ENCODE measurements at regions not wholly inside any gene's neighbourhood (a gene's known extent, or its start where the extent isn't known, plus 50 kb on each side); places are given as distances from the start of the nearest gene placed in this dataset.

- no CpG with 5 or more reads among the region's 1 CpG for WGBS (ENCODE audit: insufficient coverage)
Measured at GRCh38 chr2:90207454-90208058, 1516.1 kb downstream of the RPIA start.

GRCh38 chr2:90209009-90209408 is 1517.5 kb downstream of the RPIA start:
- H3K36me3 ChIP-seq (replicated peaks in 1 of 2; ENCODE audit: control insufficient read depth in 1 of 2, insufficient read depth in 2 of 2, low read length in 2 of 2): no peaks in the 10 kb centered on the region
- no peak overlapping the region for H2AFZ ChIP-seq (ENCODE audit: insufficient read depth, low read depth, low read length, poor library complexity, severe bottlenecking)
- TF ChIP-seq CTCF (IDR thresholded peaks at IDR 0.05): no peak
- Mint-ChIP-seq H3K36me3 (no peaks in the 10 kb centered on the region), H3K4me3 (no peak overlapping the region), H3K4me1 (no peaks in the 10 kb centered on the region), H3K27ac (no peak overlapping the region), H3K27me3 (ENCODE audit: low read depth in 3 of 3) (peaks cover 0 to 2% (median 0%) of the 10 kb centered on the region in 3 donors), H3K9me3 (no peaks in the 10 kb centered on the region)
- H3K9me3 ChIP-seq (replicated peaks in 1 of 2; ENCODE audit: control insufficient read depth in 1 of 2, insufficient read depth in 1 of 2, low read length in 2 of 2): no peaks in the 10 kb centered on the region
- intact Hi-C loops (cut with micrococcal nuclease): no loop called here
- H3K27ac ChIP-seq (ENCODE audit: low read depth in 1 of 2, low read length in 2 of 2): no peak overlapping the region
- no peak overlapping the region for H3K4me2 ChIP-seq (replicated peaks; ENCODE audit: extremely low read depth, low read length, poor library complexity, severe bottlenecking)
- no peaks in the 10 kb centered on the region for H4K20me1 ChIP-seq (ENCODE audit: insufficient read depth, low read length)
- 100% methylated on average over 2 of the region's 5 CpGs for WGBS (ENCODE audit: insufficient coverage)
- no peak overlapping the region for H3K4me3 ChIP-seq (replicated peaks in 1 of 3; ENCODE audit: low read depth in 2 of 3, low read length in 3 of 3)
- DNase-seq: no peak
- no peaks in the 10 kb centered on the region for H3K4me1 ChIP-seq (ENCODE audit: control insufficient read depth in 1 of 2, insufficient read depth in 2 of 2, low read length in 2 of 2)
- H3K27me3 ChIP-seq (ENCODE audit: control insufficient read depth in 2 of 2, insufficient read depth in 2 of 2, low read length in 2 of 2): no peaks in the 10 kb centered on the region
- no peak overlapping the region for H3K9ac ChIP-seq (ENCODE audit: insufficient read depth, low read length, poor library complexity, severe bottlenecking)
- no peaks in the 10 kb centered on the region for H3K79me2 ChIP-seq (ENCODE audit: insufficient read depth, low read length)

More at GRCh38 chr2:90207454-90208058, 1516.1 kb downstream of the RPIA start:
- H3K4me3 Mint-ChIP-seq: no peak overlapping the region
- Histone ChIP-seq H3K27me3 (ENCODE audit: control insufficient read depth in 2 of 2, insufficient read depth in 2 of 2, low read length in 2 of 2) (no peaks in the 10 kb centered on the region), H3K4me1 (ENCODE audit: control insufficient read depth in 1 of 2, insufficient read depth in 2 of 2, low read length in 2 of 2) (no peaks in the 10 kb centered on the region), H3K9ac (ENCODE audit: insufficient read depth, low read length, poor library complexity, severe bottlenecking) (no peak overlapping the region), H2AFZ (ENCODE audit: insufficient read depth, low read depth, low read length, poor library complexity, severe bottlenecking) (no peak overlapping the region), H3K9me3 (replicated peaks in 1 of 2; ENCODE audit: control insufficient read depth in 1 of 2, insufficient read depth in 1 of 2, low read length in 2 of 2) (no peaks in the 10 kb centered on the region), H4K20me1 (ENCODE audit: insufficient read depth, low read length) (no peaks in the 10 kb centered on the region), H3K27ac (ENCODE audit: low read depth in 1 of 2, low read length in 2 of 2) (no peak overlapping the region), H3K4me2 (replicated peaks; ENCODE audit: extremely low read depth, low read length, poor library complexity, severe bottlenecking) (no peak overlapping the region), H3K79me2 (ENCODE audit: insufficient read depth, low read length) (no peaks in the 10 kb centered on the region), H3K36me3 (replicated peaks in 1 of 2; ENCODE audit: control insufficient read depth in 1 of 2, insufficient read depth in 2 of 2, low read length in 2 of 2) (no peaks in the 10 kb centered on the region), H3K4me3 (replicated peaks in 1 of 3; ENCODE audit: low read depth in 2 of 3, low read length in 3 of 3) (no peak overlapping the region)
- no peaks in the 10 kb centered on the region for H3K4me1 Mint-ChIP-seq
- DNase-seq: no peak
- H3K9me3 Mint-ChIP-seq: no peaks in the 10 kb centered on the region
- intact Hi-C loops (cut with micrococcal nuclease): no loop called here
- H3K27ac Mint-ChIP-seq: no peak overlapping the region
- H3K27me3 Mint-ChIP-seq (ENCODE audit: low read depth in 3 of 3): peaks cover 0 to 3% (median 0%) of the 10 kb centered on the region in 3 donors
- H3K36me3 Mint-ChIP-seq: no peaks in the 10 kb centered on the region
- TF ChIP-seq CTCF (IDR thresholded peaks at IDR 0.05): peak; percentile 20

Data from CD14-positive monocyte (primary cell).